Esophagus muscularis mucosa (tissue), 4 donors: ENCODE measurements at regions not wholly inside any gene's neighbourhood (a gene's known extent, or its start where the extent isn't known, plus 50 kb on each side); places are given as distances from the start of the nearest gene placed in this dataset.

Source experiments
- CTCF ChIP-seq, 3 experiments: fragments of 200-600 bp in 2 of 3; fragments of 450-650 bp in 1 of 3; sonication (generic) in 2 of 3; IDR thresholded peaks; one replicate each; pipeline ENCODE4 v1.5.1; 2017 to 2019; ENCODE audit warnings: antibody characterized with exemption in 3 of 3, mild to moderate bottlenecking in 2 of 3, moderate library complexity in 1 of 3
- EP300 ChIP-seq: sonication (generic); formaldehyde crosslinking; IDR thresholded peaks from one replicate; pipeline ENCODE4 v1.6.1; 2017; ENCODE audit warnings: antibody characterized with exemption
- POLR2A ChIP-seq: fragments of 450-650 bp; IDR thresholded peaks from one replicate; pipeline ENCODE4 v1.6.1; 2017; ENCODE audit warnings: antibody characterized with exemption, moderate library complexity, mild to moderate bottlenecking, low read depth
- POLR2AphosphoS5 ChIP-seq, 2 donors: sonication (generic); formaldehyde crosslinking; IDR thresholded peaks; one replicate each; pipeline ENCODE4 v1.6.1; 2017; ENCODE audit warnings: antibody characterized with exemption in 2 of 2

DNA sequence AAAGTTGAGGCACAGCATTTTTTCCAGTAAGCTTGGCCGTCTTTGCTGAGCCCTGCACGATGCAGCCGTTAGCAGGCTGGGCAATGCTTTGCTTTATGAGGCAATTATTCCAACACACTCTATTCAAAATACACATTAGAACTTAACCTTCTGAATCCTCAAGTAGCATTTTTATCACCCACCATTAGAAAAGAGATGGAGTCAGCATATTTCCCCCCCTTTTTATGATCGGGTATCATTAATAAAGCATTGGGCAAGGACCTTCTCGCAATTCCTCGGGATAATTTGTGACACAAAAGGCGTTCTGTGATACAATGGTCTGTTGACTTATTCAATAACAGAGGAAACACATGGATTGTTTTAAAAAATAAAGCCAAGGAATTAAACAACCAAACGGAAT, 374.5 kb upstream of the RBFOX1 start:
- TF ChIP-seq POLR2A (no peak), CTCF (IDR thresholded peaks at IDR 0.05) (no peak), POLR2AphosphoS5 (IDR thresholded peaks at IDR 0.05) (no peak), EP300 (no peak)
